Activated T-helper 2 cell treated with anti-CD3 and anti-CD28 coated beads, Interferon-gamma antibody, Interleukin-2, Interleukin-4, amounts not matched to agents 10 μg/mL and 5 μg/mL and 100 μg/mL, durations not matched to agents 14 hours and 24 hours and 36 hours (primary cell): ENCODE measurements at regions not wholly inside any gene's neighbourhood (a gene's known extent, or its start where the extent isn't known, plus 50 kb on each side); places are given as distances from the start of the nearest gene placed in this dataset.
"Not testable (repeated sequence)": the region's sequence is repeated elsewhere in the genome, so short reads cannot be mapped to it uniquely, and the experiment has no call there.

Source experiments
- DNase-seq: peaks from one replicate; pipeline ENCODE4 v3.0.0; 2021; ENCODE audit warnings: low spot score
- H3K27ac Mint-ChIP-seq: one replicate; pipeline ENCODE4 v1.8.0; 2021; ENCODE audit warnings: mixed read lengths
- H3K27me3 Mint-ChIP-seq: one replicate; pipeline ENCODE4 v1.8.0; 2021; ENCODE audit warnings: low read depth, mixed read lengths
- H3K36me3 Mint-ChIP-seq: one replicate; pipeline ENCODE4 v1.8.0; 2021; ENCODE audit warnings: low read depth, mixed read lengths
- H3K4me1 Mint-ChIP-seq: one replicate; pipeline ENCODE4 v1.8.0; 2021; ENCODE audit warnings: low read depth, mixed read lengths
- H3K4me3 Mint-ChIP-seq: one replicate; pipeline ENCODE4 v1.8.0; 2021; ENCODE audit warnings: low read depth, mild to moderate bottlenecking, moderate library complexity, mixed read lengths
- H3K9me3 Mint-ChIP-seq: one replicate; pipeline ENCODE4 v1.8.0; 2021; ENCODE audit warnings: mixed read lengths
- intact Hi-C: fragments of 100-400 bp; cut with micrococcal nuclease; formaldehyde crosslinking; loops from one replicate; pipeline ENCODE4 v1.15.1; 2023

DNA sequence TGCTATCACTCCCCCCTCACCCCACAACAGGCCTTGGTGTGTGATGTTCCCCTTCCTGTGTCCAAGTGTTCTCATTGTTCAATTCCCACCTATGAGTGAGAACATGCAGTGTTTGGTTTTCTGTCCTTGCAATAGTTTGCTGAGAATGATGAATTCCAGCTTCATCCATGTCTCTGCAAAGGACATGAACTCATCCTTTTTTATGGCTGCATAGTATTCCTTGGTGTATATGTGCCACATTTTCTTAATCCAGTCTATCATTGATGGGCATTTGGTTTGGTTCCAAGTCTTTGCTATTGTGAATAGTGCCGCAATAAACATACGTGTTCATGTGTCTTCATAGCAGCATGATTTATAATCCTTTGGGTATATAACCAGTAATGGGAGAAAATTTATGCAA, 106.0 kb upstream of the ESX1 start:
- DNase-seq, H3K9me3 Mint-ChIP-seq, H3K27me3 Mint-ChIP-seq, intact Hi-C loops, H3K36me3 Mint-ChIP-seq, H3K4me1 Mint-ChIP-seq, H3K4me3 Mint-ChIP-seq, H3K27ac Mint-ChIP-seq: not testable (repeated sequence)

DNA sequence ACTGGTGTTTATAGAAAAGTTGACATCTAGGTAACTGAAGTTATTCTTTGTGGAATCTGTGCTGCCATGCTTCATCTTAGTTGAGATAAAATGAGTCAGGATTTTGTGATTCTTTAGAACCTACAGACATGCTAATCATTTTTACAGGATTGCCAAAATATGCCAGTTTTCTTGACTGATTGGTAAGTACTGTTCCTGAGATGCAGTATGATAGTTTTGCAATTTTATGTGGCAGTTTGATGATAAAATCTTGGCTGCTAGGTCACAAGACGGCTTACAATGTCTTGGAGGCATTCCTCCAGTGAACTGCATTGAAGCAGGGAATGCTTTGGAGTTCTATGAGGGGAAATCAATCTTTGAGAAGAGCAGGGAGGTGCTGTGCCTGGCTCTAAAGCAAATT, 104.4 kb upstream of the ESX1 start:
- DNase-seq, result no peak
- H3K36me3 Mint-ChIP-seq, result no peaks in the 10 kb centered on the region
- H3K4me3 Mint-ChIP-seq, result no peak overlapping the region
- no peaks in the 10 kb centered on the region for H3K4me1 Mint-ChIP-seq
- H3K27me3 Mint-ChIP-seq, result no peaks in the 10 kb centered on the region
- H3K9me3 Mint-ChIP-seq, result no peaks in the 10 kb centered on the region
- intact Hi-C loops, result no loop called here
- H3K27ac Mint-ChIP-seq, result no peak overlapping the region

GRCh38 chrX:104351173-104351769, 96.5 kb upstream of the ESX1 start:
- DNase-seq, result no peak
- H3K27ac Mint-ChIP-seq, result no peak overlapping the region
- no peaks in the 10 kb centered on the region for H3K4me1 Mint-ChIP-seq
- H3K9me3 Mint-ChIP-seq, result no peaks in the 10 kb centered on the region
- no peaks in the 10 kb centered on the region for H3K27me3 Mint-ChIP-seq
- H3K36me3 Mint-ChIP-seq, result no peaks in the 10 kb centered on the region
- no peak overlapping the region for H3K4me3 Mint-ChIP-seq
- intact Hi-C loops, result no loop called here

- intact Hi-C loops, result no loop called here
- Mint-ChIP-seq H3K4me3 (no peak overlapping the region), H3K36me3 (no peaks in the 10 kb centered on the region), H3K4me1 (no peaks in the 10 kb centered on the region), H3K9me3 (no peaks in the 10 kb centered on the region), H3K27ac (no peak overlapping the region), H3K27me3 (peaks cover 3% of the 10 kb centered on the region)
- DNase-seq, result no peak
Observed at GRCh38 chrX:104347860-104348259, 93.1 kb upstream of the ESX1 start.

DNA sequence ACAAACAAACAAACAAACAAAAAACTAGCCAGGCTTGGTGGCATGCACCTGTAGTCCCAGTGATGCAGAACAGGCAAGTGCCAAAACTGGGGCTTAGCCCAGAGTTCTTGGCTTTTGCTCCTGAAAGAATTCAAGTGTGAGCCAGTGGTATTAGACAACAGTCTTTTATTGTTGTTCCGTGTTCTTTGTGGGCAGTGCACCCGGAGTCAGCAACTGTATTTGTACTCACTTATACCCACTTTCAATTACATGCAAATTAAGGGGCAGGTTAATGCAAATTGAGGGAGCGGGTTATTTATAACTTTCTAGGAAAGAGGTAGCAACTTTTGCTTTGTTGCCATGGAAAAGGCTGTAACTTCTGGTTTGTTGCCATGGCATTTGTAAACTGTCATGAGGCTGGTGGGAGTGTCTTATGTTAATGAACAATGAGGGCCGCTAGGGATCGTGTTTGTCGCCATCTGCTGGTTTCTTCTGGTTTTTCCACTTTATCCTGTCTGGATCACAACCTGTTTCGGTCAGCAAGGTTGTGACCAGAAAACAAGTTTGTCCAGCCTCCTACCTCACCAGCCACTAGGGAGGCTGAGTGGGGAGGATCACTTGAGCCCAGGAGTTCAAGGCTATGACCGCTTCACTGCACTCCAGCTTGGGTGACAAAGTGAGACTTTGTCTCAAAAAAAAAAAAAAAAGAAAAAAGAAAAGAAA, 88.8 kb upstream of the ESX1 start:
- Mint-ChIP-seq H3K27ac (no peak overlapping the region), H3K9me3 (no peaks in the 10 kb centered on the region), H3K4me1 (no peaks in the 10 kb centered on the region), H3K4me3 (no peak overlapping the region), H3K36me3 (no peaks in the 10 kb centered on the region), H3K27me3 (peaks cover 5% of the 10 kb centered on the region)
- peak; percentile 10 for DNase-seq
- intact Hi-C loops, result loop anchor here (5.0 kb wide), 1 partner anchor 146 kb away; no protein-coding TSS in a partner anchor

DNA sequence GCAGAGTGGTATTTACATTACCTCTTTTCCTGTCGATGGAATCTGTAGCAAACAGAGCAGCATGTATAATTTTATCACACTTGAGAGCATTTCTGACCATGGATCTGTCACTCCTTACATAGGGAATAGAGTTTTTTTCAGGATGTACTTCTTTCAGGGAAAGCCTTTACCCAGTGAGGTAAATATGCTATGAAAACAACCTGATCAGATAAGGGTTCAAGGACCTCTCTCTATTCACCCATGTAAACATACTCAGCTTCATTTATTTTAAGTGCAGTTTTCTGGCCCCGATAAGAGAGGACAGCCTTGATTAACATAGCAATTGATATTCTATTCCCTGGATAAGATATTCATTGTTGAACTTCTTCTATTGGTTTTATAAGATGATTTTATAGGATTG, 87.3 kb upstream of the ESX1 start:
- Mint-ChIP-seq H3K4me3 (no peak overlapping the region), H3K9me3 (no peaks in the 10 kb centered on the region), H3K27me3 (peaks cover 5% of the 10 kb centered on the region), H3K4me1 (no peaks in the 10 kb centered on the region), H3K27ac (no peak overlapping the region), H3K36me3 (no peaks in the 10 kb centered on the region)
- intact Hi-C loops, result loop anchor here (5.0 kb wide), 1 partner anchor 145 kb away; no protein-coding TSS in a partner anchor
- DNase-seq, result no peak

DNA sequence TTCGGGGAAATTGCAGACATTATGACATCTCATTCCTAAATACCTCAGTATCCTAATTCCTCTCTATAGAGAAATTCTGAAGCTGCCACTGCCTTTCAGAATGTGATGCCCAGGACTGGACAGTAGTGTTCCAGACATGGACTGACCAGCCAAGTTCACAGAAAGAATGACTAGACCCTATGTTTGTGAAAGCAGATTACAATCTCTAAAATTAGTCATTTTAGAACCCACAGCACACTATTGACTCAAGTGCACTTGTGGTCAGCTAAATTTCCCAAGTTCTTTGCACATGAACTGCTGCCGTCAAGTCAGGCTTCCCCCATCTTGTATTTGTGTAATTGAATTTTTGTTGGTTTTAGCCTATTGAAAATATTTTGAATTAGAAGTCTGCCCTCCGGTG, 81.0 kb upstream of the ESX1 start:
- intact Hi-C loops, result no loop called here

DNA sequence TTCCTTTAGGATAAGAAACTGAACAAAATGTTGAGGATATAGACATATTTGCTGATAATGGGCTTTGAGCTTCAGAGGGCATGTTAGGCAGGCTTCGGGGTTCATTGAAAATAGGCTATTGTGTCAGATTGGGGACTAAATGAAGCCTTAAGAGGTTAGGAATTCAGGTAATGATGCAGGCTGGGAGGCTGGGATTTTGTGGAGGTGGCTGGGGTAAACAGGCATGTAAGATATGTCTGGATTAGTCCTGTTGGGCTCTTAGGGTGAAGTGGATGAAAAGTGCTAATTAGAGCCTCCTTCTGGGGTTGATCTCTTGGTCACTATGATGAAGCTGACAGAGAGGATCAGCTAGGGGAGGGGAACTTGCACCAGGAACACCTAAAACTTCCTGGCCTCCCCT, 80.2 kb upstream of the ESX1 start:
- no peak for DNase-seq
- Mint-ChIP-seq H3K27me3 (peaks cover 3% of the 10 kb centered on the region), H3K27ac (no peak overlapping the region), H3K9me3 (no peaks in the 10 kb centered on the region), H3K4me1 (no peaks in the 10 kb centered on the region), H3K36me3 (no peaks in the 10 kb centered on the region), H3K4me3 (no peak overlapping the region)
- intact Hi-C loops, result no loop called here

More for the DNA sequence above, 81.0 kb upstream of the ESX1 start:
- H3K36me3 Mint-ChIP-seq, result no peaks in the 10 kb centered on the region
- no peaks in the 10 kb centered on the region for H3K9me3 Mint-ChIP-seq
- peaks cover 3% of the 10 kb centered on the region for H3K27me3 Mint-ChIP-seq
- no peak overlapping the region for H3K4me3 Mint-ChIP-seq
- H3K4me1 Mint-ChIP-seq, result no peaks in the 10 kb centered on the region
- DNase-seq, result no peak
- H3K27ac Mint-ChIP-seq, result no peak overlapping the region

GRCh38 chrX:104330966-104331365, 76.2 kb upstream of the ESX1 start:
- intact Hi-C loops, result no loop called here
- no peak for DNase-seq
- no peaks in the 10 kb centered on the region for H3K4me1 Mint-ChIP-seq

GRCh38 chrX:104329731-104330130, 75.0 kb upstream of the ESX1 start:
- no peak for DNase-seq
- intact Hi-C loops, result no loop called here
- no peaks in the 10 kb centered on the region for H3K27me3 Mint-ChIP-seq
- no peaks in the 10 kb centered on the region for H3K4me1 Mint-ChIP-seq
- no peaks in the 10 kb centered on the region for H3K36me3 Mint-ChIP-seq
- no peak overlapping the region for H3K27ac Mint-ChIP-seq
- H3K4me3 Mint-ChIP-seq, result no peak overlapping the region
- H3K9me3 Mint-ChIP-seq, result no peaks in the 10 kb centered on the region

More at GRCh38 chrX:104330966-104331365, 76.2 kb upstream of the ESX1 start:
- Mint-ChIP-seq H3K4me3 (no peak overlapping the region), H3K27me3 (no peaks in the 10 kb centered on the region), H3K9me3 (no peaks in the 10 kb centered on the region), H3K36me3 (no peaks in the 10 kb centered on the region), H3K27ac (no peak overlapping the region)

DNA sequence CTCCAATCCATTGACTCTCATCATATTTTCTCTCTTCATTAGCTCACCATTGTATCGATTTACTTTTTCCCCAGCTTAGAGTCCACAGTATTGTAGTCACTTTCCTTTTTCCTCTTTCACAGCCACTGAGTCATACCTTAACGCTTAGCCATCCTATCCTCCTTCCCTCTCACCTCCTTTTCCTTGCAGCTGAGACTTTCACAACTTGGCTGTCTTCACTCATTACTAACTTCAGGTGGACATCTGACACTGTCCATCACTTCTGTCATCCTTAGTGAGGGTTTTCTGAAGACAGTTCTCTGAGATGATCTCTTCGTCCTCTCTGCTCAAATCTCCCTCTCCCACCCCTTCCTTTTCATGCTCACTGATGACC, 70.5 kb upstream of the ESX1 start:
- Mint-ChIP-seq H3K9me3 (no peaks in the 10 kb centered on the region), H3K4me1 (no peaks in the 10 kb centered on the region), H3K27ac (no peak overlapping the region), H3K4me3 (no peak overlapping the region), H3K36me3 (no peaks in the 10 kb centered on the region), H3K27me3 (no peaks in the 10 kb centered on the region)
- DNase-seq, result no peak
- intact Hi-C loops, result no loop called here

- intact Hi-C loops, result no loop called here
Observed at GRCh38 chrX:104324461-104325212, 69.9 kb upstream of the ESX1 start.

DNA sequence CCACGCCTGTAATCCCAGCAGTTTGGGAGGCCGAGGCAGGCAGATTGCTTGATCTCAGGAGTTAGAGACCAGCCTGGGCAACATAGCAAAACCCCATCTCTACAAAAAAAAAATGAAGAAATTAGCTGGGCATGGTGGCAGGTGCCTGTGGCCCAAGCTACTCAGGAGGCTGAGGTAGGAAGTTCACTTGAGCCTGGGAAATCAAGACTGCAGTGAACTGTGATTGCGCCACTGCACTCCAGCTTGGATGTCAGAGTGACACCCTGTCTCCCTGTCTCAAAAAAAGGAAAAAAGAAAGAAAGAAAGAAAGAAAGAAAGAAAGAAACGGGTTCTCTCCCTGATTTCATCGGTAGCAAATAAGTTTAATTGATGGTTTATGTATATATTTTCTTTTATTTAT, 64.6 kb upstream of the ESX1 start:
- Mint-ChIP-seq H3K9me3 (no peaks in the 10 kb centered on the region), H3K27ac (no peak overlapping the region), H3K4me3 (no peak overlapping the region), H3K27me3 (no peaks in the 10 kb centered on the region), H3K4me1 (no peaks in the 10 kb centered on the region), H3K36me3 (no peaks in the 10 kb centered on the region)
- no peak for DNase-seq
- intact Hi-C loops, result no loop called here

More at GRCh38 chrX:104324461-104325212, 69.9 kb upstream of the ESX1 start:
- Mint-ChIP-seq H3K36me3 (no peaks in the 10 kb centered on the region), H3K4me3 (no peak overlapping the region), H3K27ac (no peak overlapping the region), H3K9me3 (no peaks in the 10 kb centered on the region), H3K27me3 (no peaks in the 10 kb centered on the region), H3K4me1 (no peaks in the 10 kb centered on the region)
- DNase-seq, result no peak
